Cardiac fibroblast (primary cell): ENCODE measurements at regions not wholly inside any gene's neighbourhood (a gene's known extent, or its start where the extent isn't known, plus 50 kb on each side); places are given as distances from the start of the nearest gene placed in this dataset.
"Not testable (repeated sequence)": the region's sequence is repeated elsewhere in the genome, so short reads cannot be mapped to it uniquely, and the experiment has no call there.

Experiments
- DNase-seq, 2 donors: peaks; one replicate each; pipeline versions ENCODE4 v3.0.0 to v3.0.0-alpha.2; 2010; ENCODE audit warnings: low read depth in 2 of 2
- H3K4me3 ChIP-seq, 2 donors: replicated peaks in 1 of 2; 1 replicate in 1 of 2; 2 replicates in 1 of 2; pipeline ENCODE4 v1.5.1; 2011; ENCODE audit warnings: low read depth in 2 of 2, low read length in 2 of 2, mild to moderate bottlenecking in 2 of 2, moderate library complexity in 1 of 2
- TF ChIP-seq, protein P1 (sequence below): IDR thresholded peaks from one replicate; pipeline ENCODE4 v1.5.1; 2011; ENCODE audit warnings: low read depth, mild to moderate bottlenecking, low read length, inconsistent platforms

DNA sequence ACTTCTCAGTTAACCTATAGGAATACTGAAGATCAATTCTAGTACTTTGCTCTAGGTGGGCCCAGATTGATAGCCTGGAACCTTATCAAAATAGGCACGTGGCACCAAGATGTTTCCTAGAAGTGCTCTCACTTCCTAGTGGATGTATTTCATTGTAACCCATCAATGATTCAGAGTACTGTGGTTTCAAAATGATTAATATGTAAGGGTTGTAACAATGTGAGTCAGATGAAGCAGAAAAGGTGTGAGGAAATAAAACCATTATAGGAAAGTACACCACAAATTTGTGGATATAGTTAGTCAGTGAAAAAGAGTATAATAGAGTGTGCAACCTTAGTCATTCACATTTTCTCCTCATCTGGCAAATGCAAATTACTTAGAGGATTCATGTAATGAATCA is 177.3 kb upstream of the FST start:
- DNase-seq = peak; percentile 57 to 81
- no peak overlapping the region for H3K4me3 ChIP-seq
- TF ChIP-seq, protein P1, sequence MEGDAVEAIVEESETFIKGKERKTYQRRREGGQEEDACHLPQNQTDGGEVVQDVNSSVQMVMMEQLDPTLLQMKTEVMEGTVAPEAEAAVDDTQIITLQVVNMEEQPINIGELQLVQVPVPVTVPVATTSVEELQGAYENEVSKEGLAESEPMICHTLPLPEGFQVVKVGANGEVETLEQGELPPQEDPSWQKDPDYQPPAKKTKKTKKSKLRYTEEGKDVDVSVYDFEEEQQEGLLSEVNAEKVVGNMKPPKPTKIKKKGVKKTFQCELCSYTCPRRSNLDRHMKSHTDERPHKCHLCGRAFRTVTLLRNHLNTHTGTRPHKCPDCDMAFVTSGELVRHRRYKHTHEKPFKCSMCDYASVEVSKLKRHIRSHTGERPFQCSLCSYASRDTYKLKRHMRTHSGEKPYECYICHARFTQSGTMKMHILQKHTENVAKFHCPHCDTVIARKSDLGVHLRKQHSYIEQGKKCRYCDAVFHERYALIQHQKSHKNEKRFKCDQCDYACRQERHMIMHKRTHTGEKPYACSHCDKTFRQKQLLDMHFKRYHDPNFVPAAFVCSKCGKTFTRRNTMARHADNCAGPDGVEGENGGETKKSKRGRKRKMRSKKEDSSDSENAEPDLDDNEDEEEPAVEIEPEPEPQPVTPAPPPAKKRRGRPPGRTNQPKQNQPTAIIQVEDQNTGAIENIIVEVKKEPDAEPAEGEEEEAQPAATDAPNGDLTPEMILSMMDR = no peak

DNA sequence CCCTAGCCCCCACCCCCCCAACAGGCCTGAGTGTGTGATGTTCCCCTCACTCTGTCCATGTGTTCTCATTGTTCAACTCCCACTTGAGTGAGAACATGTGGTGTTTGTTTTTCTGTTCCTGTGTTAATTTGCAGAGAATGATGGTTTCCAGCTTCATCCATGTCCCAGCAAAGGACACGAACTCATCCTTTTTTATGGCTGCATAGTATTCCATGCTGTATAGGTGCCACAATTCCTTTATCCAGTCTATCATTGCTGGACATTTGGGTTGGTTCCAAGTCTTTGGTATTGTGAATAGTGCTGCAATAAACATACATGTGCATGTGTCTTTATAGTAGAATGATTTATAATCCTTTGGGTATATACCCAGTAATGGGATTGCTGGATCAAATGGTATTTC is 175.1 kb upstream of the FST start:
- H3K4me3 ChIP-seq = not testable (repeated sequence)

DNA sequence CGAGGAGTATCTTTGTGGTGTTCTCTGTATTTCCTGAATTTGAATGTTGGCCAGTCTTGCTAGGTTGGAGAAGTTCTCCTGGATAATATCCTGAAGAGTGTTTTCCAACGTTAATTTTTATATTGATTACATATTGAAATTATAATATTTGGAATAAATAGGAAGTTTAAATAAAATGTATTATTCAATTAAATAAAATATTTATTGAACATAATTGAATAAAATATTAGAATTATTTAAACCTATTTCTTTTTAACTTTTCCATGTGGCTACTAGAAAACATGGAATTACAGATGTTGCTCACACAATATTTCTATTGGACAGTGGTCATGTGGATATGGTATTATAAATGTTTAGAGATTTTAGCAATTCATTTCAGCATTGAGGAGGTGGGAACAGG is 170.8 kb upstream of the FST start:
- TF ChIP-seq, protein P1 = no peak
- no peak for DNase-seq

More for the DNA sequence above, 175.1 kb upstream of the FST start:
- not testable (repeated sequence) for DNase-seq

DNA sequence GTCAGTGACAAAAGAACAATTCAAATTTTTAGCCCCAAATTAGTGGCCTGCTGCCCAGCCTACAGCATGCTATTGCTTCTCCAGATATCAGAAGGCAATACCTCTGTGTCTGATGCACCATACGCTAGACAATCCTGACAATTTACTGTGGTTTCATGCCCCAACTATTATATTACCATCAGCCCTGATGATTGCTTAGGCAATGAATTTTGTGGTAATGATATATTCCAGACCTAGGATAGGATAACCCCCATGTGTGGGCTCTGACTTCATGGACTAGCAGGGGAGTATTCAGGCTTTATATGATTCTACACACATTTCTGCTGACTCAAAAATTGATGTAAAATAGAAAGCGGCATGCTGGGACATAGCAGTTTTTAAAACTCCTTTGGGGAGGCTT is 168.7 kb upstream of the FST start:
- no peak overlapping the region for H3K4me3 ChIP-seq
- no peak for DNase-seq
- TF ChIP-seq, protein P1 = no peak

More for the DNA sequence above, 170.8 kb upstream of the FST start:
- no peak overlapping the region for H3K4me3 ChIP-seq

DNA sequence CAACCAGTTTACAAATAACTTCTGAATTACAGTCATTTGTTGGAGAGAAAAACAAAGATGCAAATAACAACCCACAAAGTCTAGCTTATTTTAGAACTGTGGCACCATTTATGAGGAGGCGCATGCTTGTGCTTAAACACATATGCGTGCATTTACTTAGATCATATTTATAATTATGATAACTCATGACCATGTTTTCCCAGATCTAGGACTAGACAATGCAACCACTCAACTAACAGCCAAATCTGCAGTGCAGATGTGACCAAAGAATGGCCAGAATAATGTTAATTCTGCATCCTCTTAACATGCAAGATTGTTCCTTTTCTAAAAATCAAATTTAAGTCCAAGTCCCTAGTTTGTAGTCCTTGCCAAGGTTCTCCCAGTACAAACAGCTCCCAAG is 167.3 kb upstream of the FST start:
- TF ChIP-seq, protein P1 = no peak
- DNase-seq = no peak
- no peak overlapping the region for H3K4me3 ChIP-seq

DNA sequence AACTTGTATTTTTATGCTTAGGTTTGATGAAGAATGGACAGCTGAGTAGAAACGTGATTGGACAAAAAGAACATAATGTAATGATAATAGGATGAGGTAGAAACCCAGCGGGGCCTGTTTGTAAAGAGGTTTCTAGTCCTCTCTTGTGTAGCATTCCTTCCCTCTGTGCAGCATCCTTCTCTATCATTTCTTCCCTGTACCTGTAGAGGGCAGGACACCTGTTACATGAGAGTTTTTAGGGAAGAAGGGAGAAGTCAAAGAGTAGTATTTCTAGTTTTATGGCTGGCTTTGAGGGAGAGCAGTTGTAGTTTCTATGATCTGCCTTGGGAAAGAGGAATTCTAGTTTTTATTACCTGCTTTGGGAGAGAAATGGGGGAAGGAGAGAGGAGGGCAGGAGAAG is 162.1 kb upstream of the FST start:
- TF ChIP-seq, protein P1 = peak; percentile 8
- DNase-seq = no peak
- H3K4me3 ChIP-seq = no peak overlapping the region

DNA sequence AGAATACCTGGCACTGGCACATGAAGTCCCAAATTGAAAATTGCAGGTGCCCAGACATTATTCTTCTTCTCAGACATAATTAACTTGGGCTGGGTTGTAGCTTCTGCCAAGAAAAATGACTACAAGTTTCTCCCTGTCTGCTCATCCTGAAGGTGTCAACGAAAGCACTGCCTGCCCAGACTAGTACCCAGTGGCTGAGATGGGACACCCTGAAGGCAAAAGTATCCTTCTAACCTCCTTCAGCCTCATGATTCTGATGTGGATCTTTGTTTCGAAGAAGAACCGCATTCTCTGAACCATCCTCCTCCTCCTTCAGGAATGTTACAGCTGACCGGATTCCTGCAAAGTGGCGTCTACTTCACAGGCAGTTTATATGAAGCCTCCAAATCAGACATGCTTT is 161.1 kb upstream of the FST start:
- TF ChIP-seq, protein P1 = no peak
- no peak overlapping the region for H3K4me3 ChIP-seq
- DNase-seq = no peak

DNA sequence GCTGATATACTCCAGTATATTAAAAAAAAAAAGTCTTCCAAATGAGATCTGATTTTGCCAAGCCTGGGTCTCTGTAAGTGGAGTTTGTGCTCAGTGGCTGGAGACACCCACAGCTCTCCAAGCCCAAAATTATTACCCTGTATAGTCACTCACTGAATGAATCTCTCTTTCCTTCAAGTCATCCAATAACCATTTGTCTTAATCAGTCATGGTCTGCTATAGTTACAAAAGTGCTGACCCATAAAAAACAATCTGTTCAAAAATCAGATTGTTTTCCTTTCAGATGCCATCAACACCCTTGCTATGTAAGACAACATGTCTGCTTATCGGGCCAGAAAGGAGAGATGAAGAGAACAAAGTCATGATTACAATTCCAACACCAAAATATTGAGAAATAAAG is 159.4 kb upstream of the FST start:
- DNase-seq = no peak
- TF ChIP-seq, protein P1 = no peak
- H3K4me3 ChIP-seq = no peak overlapping the region
